ENCODE measurements at regions not wholly inside any gene's neighbourhood (a gene's known extent, or its start where the extent isn't known, plus 50 kb on each side); places are given as distances from the start of the nearest gene placed in this dataset.

DNA sequence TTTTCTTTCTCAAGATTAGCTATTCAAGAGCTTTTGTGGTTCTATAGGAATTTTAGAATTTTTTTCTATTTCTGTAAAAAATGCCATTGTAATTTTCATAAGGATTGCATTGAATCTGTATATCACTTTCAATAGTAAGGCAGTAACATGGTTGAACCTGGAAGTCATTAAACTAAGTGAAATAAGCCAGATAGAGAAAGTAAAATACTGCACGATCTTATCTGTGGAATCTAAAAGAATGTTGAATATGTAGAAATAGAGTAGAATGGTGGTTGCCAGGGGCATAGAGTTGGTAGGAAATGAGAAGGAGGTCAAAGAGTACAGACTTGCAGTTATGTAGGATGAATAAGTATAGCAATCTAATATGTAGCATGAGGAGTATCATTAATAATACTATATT is 1073.5 kb upstream of the LRRN3 start:
- H3K36me3 ChIP-seq = no peaks in the 10 kb centered on the region
- no peaks in the 10 kb centered on the region for H3K9me3 ChIP-seq
- no peaks in the 10 kb centered on the region for H3K27me3 ChIP-seq
- TF ChIP-seq EP300 (IDR thresholded peaks at IDR 0.05) = no peak
- TF ChIP-seq POLR2A (IDR thresholded peaks at IDR 0.05) = no peak
- TF ChIP-seq, protein P1, sequence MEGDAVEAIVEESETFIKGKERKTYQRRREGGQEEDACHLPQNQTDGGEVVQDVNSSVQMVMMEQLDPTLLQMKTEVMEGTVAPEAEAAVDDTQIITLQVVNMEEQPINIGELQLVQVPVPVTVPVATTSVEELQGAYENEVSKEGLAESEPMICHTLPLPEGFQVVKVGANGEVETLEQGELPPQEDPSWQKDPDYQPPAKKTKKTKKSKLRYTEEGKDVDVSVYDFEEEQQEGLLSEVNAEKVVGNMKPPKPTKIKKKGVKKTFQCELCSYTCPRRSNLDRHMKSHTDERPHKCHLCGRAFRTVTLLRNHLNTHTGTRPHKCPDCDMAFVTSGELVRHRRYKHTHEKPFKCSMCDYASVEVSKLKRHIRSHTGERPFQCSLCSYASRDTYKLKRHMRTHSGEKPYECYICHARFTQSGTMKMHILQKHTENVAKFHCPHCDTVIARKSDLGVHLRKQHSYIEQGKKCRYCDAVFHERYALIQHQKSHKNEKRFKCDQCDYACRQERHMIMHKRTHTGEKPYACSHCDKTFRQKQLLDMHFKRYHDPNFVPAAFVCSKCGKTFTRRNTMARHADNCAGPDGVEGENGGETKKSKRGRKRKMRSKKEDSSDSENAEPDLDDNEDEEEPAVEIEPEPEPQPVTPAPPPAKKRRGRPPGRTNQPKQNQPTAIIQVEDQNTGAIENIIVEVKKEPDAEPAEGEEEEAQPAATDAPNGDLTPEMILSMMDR (IDR thresholded peaks at IDR 0.05) = no peak
- 46 to 59% methylated on average over 1 of the region's 1 CpG for WGBS, 2 donors
- no peaks in the 10 kb centered on the region for H3K4me1 ChIP-seq
- H3K27ac ChIP-seq = no peak overlapping the region
- no peak overlapping the region for H3K4me3 ChIP-seq
- no peak for DNase-seq (ENCODE audit: low spot score in 2 of 2)

GRCh38 chr7:110027385-110027784 is 1063.5 kb upstream of the LRRN3 start:
- Histone ChIP-seq H3K9me3 (peaks cover 0 to 7% (median 0%) of the 10 kb centered on the region in 4 donors), H3K27ac (no peak overlapping the region), H3K27me3 (no peaks in the 10 kb centered on the region), H3K4me3 (no peak overlapping the region), H3K36me3 (no peaks in the 10 kb centered on the region), H3K4me1 (no peaks in the 10 kb centered on the region)
- DNase-seq (ENCODE audit: low spot score in 2 of 2) = no peak
- TF ChIP-seq, protein P1 (IDR thresholded peaks at IDR 0.05) = no peak
- TF ChIP-seq EP300 (IDR thresholded peaks at IDR 0.05) (no peak), POLR2A (IDR thresholded peaks at IDR 0.05) (no peak)
- WGBS, 2 donors = 54 to 56% methylated on average over 3 of the region's 3 CpGs

DNA sequence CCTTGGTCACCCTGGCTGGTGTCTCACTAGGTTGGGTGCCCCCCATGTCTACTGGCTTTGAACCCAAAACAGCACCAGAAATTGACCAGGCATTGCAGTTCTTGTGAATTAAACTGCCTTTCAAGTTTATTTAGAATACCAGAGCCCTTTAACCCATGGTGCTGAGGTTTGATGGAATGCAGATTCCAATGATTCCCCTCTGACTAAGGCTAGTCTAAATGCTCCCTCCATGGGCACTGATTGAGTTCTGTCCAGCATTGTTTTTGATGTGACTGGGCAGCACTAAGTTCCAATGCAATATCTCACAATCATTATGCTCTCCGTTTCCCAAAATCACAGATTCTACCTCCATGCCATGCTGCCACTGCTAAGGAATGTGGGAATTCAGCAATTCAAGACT is 1047.4 kb upstream of the LRRN3 start:
- Histone ChIP-seq H3K36me3 (no peaks in the 10 kb centered on the region), H3K27me3 (no peaks in the 10 kb centered on the region), H3K4me1 (no peaks in the 10 kb centered on the region), H3K27ac (no peak overlapping the region), H3K4me3 (no peak overlapping the region), H3K9me3 (no peaks in the 10 kb centered on the region)
- no peak for DNase-seq (ENCODE audit: low spot score in 2 of 2)
- no peak for TF ChIP-seq EP300 (IDR thresholded peaks at IDR 0.05)
- TF ChIP-seq, protein P1 (IDR thresholded peaks at IDR 0.05) = no peak
- TF ChIP-seq POLR2A (IDR thresholded peaks at IDR 0.05) = no peak
- WGBS, 2 donors = 86 to 90% methylated on average over 1 of the region's 1 CpG

DNA sequence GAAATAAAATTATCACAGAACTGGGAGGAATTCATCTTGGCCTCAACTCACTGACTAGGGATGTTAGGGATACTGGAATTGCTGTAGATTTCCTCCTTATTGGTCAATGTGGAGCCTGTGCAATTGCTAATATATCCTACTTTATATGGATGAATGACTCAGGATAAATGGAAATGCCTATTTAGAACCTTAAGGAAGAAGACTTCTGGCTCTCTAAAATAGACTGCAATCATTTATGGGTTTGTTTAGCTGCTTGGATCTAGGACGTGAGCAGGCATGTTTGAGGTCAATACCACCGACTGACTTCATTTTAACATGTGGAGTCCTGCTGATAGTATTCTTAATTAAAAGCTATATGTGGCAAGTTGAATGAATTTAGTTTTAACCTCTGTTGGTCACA is 1040.1 kb upstream of the LRRN3 start:
- no peaks in the 10 kb centered on the region for H3K36me3 ChIP-seq
- no peak overlapping the region for H3K27ac ChIP-seq
- TF ChIP-seq, protein P1 (IDR thresholded peaks at IDR 0.05) = no peak
- TF ChIP-seq EP300 (IDR thresholded peaks at IDR 0.05) = no peak
- no peak for TF ChIP-seq POLR2A (IDR thresholded peaks at IDR 0.05)
- no peaks in the 10 kb centered on the region for H3K27me3 ChIP-seq
- DNase-seq (ENCODE audit: low spot score in 2 of 2) = no peak
- H3K4me3 ChIP-seq = no peak overlapping the region
- WGBS, 2 donors = 21 to 32% methylated on average over 2 of the region's 2 CpGs
- no peaks in the 10 kb centered on the region for H3K4me1 ChIP-seq
- no peaks in the 10 kb centered on the region for H3K9me3 ChIP-seq

- Histone ChIP-seq H3K9me3 (no peaks in the 10 kb centered on the region), H3K36me3 (no peaks in the 10 kb centered on the region), H3K27me3 (no peaks in the 10 kb centered on the region), H3K4me3 (no peak overlapping the region), H3K27ac (no peak overlapping the region), H3K4me1 (no peaks in the 10 kb centered on the region)
- DNase-seq (ENCODE audit: low spot score in 2 of 2) = no peak
- 41 to 44% methylated on average over 2 of the region's 2 CpGs for WGBS, 2 donors
- TF ChIP-seq POLR2A (IDR thresholded peaks at IDR 0.05) = no peak
- no peak for TF ChIP-seq EP300 (IDR thresholded peaks at IDR 0.05)
- TF ChIP-seq, protein P1 (IDR thresholded peaks at IDR 0.05) = no peak
Measured at GRCh38 chr7:110051372-110051771, 1039.6 kb upstream of the LRRN3 start.
